K562 (cell line): ENCODE measurements at regions not wholly inside any gene's neighbourhood (a gene's known extent, or its start where the extent isn't known, plus 50 kb on each side); places are given as distances from the start of the nearest gene placed in this dataset.

Experiments used
- BRD4 ChIP-seq: fragments of 200-600 bp; sonication (generic); IDR thresholded peaks from 2 replicates; pipeline ENCODE4 v1.6.1; 2017; ENCODE audit warnings: inconsistent platforms
- MAFG ChIP-seq: fragments of 450-650 bp; conservative IDR thresholded peaks from 2 replicates; pipeline ENCODE4 v1.6.1; 2016; ENCODE audit warnings: missing genetic modification characterization, missing compliant biosample characterization
- RCOR1 ChIP-seq, 2 experiments: IDR thresholded peaks; 2 replicates each; pipeline ENCODE4 v1.6.1; 2012; ENCODE audit warnings: low read depth in 2 of 2, low read length in 2 of 2, borderline replicate concordance in 1 of 2, improper control_type of control experiment in 1 of 2
- TF ChIP-seq, protein P1 (sequence below), 2 experiments: fragments of 450-650 bp in 1 of 2; sonication (generic) in 1 of 2; formaldehyde crosslinking in 1 of 2; IDR thresholded peaks; 2 replicates each; pipeline versions ENCODE4 v1.7.1 to v1.9.0; 2016 to 2022; ENCODE audit warnings: inconsistent platforms in 1 of 2, mild to moderate bottlenecking in 1 of 2, missing genetic modification reagents in 1 of 2
- TF ChIP-seq, protein P2 (sequence below): fragments of 250-450 bp; sonication (Bioruptor Pico); IDR thresholded peaks from 2 replicates; pipeline ENCODE4 v1.5.0; 2021
- TF ChIP-seq, protein P3 (sequence below): sonication (generic); formaldehyde crosslinking; IDR thresholded peaks from 2 replicates; pipeline ENCODE4 v1.8.1; 2023; ENCODE audit warnings: missing genetic modification reagents, mild to moderate bottlenecking, borderline replicate concordance
- TF ChIP-seq, protein P4 (sequence below): fragments of 450-650 bp; IDR thresholded peaks from 2 replicates; pipeline ENCODE4 v1.6.1; 2016; ENCODE audit warnings: missing biosample characterization, missing genetic modification characterization

DNA sequence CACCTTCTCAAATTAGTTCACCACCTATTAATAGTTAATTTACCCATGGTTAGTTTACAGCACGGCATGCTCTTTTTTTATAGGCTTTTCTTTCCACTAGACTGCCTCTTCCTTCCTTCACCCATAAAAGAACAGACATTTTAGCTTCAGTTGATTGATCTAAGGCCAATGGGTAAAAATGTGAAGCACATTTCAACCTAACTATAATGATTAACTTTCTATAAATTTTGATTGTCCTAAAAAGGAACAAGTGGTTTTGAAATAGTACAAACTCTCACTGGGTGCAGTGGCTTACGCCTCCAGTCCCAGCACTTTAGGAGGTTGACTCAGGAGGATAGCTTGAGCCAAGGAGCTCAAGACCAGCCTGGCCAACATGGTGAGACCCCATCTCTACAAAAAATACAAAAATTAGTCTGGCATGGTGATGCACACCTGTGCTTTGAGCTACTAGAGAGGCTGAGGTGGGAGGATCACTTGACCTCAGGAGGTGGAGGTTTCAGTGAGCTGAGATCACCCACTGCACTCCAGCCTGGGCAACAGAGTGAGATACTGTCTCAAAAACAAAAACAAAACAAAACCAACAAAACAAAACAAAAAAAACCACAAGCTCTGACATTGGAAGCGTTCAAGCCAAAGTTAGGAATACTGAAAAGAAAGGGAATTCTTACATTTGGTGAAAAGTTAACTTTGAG, 89.9 kb upstream of the FAT1 start (continued):
- TF ChIP-seq, protein P1, sequence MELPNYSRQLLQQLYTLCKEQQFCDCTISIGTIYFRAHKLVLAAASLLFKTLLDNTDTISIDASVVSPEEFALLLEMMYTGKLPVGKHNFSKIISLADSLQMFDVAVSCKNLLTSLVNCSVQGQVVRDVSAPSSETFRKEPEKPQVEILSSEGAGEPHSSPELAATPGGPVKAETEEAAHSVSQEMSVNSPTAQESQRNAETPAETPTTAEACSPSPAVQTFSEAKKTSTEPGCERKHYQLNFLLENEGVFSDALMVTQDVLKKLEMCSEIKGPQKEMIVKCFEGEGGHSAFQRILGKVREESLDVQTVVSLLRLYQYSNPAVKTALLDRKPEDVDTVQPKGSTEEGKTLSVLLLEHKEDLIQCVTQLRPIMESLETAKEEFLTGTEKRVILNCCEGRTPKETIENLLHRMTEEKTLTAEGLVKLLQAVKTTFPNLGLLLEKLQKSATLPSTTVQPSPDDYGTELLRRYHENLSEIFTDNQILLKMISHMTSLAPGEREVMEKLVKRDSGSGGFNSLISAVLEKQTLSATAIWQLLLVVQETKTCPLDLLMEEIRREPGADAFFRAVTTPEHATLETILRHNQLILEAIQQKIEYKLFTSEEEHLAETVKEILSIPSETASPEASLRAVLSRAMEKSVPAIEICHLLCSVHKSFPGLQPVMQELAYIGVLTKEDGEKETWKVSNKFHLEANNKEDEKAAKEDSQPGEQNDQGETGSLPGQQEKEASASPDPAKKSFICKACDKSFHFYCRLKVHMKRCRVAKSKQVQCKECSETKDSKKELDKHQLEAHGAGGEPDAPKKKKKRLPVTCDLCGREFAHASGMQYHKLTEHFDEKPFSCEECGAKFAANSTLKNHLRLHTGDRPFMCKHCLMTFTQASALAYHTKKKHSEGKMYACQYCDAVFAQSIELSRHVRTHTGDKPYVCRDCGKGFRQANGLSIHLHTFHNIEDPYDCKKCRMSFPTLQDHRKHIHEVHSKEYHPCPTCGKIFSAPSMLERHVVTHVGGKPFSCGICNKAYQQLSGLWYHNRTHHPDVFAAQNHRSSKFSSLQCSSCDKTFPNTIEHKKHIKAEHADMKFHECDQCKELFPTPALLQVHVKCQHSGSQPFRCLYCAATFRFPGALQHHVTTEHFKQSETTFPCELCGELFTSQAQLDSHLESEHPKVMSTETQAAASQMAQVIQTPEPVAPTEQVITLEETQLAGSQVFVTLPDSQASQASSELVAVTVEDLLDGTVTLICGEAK (IDR thresholded peaks at IDR 0.05), result no peak
- TF ChIP-seq, protein P1 (CRISPR knock-in tag; IDR thresholded peaks at IDR 0.05), result no peak
- TF ChIP-seq MAFG (tag) (no peak), BRD4 (no peak), RCOR1 (IDR thresholded peaks at IDR 0.05; ENCODE audit: borderline replicate concordance in 1 of 2, low read depth in 2 of 2, low read length in 2 of 2) (no peak)
- TF ChIP-seq, protein P2, sequence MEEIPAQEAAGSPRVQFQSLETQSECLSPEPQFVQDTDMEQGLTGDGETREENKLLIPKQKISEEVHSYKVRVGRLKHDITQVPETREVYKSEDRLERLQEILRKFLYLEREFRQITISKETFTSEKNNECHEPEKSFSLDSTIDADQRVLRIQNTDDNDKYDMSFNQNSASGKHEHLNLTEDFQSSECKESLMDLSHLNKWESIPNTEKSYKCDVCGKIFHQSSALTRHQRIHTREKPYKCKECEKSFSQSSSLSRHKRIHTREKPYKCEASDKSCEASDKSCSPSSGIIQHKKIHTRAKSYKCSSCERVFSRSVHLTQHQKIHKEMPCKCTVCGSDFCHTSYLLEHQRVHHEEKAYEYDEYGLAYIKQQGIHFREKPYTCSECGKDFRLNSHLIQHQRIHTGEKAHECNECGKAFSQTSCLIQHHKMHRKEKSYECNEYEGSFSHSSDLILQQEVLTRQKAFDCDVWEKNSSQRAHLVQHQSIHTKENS (CRISPR knock-in tag), result no peak
- TF ChIP-seq, protein P3, sequence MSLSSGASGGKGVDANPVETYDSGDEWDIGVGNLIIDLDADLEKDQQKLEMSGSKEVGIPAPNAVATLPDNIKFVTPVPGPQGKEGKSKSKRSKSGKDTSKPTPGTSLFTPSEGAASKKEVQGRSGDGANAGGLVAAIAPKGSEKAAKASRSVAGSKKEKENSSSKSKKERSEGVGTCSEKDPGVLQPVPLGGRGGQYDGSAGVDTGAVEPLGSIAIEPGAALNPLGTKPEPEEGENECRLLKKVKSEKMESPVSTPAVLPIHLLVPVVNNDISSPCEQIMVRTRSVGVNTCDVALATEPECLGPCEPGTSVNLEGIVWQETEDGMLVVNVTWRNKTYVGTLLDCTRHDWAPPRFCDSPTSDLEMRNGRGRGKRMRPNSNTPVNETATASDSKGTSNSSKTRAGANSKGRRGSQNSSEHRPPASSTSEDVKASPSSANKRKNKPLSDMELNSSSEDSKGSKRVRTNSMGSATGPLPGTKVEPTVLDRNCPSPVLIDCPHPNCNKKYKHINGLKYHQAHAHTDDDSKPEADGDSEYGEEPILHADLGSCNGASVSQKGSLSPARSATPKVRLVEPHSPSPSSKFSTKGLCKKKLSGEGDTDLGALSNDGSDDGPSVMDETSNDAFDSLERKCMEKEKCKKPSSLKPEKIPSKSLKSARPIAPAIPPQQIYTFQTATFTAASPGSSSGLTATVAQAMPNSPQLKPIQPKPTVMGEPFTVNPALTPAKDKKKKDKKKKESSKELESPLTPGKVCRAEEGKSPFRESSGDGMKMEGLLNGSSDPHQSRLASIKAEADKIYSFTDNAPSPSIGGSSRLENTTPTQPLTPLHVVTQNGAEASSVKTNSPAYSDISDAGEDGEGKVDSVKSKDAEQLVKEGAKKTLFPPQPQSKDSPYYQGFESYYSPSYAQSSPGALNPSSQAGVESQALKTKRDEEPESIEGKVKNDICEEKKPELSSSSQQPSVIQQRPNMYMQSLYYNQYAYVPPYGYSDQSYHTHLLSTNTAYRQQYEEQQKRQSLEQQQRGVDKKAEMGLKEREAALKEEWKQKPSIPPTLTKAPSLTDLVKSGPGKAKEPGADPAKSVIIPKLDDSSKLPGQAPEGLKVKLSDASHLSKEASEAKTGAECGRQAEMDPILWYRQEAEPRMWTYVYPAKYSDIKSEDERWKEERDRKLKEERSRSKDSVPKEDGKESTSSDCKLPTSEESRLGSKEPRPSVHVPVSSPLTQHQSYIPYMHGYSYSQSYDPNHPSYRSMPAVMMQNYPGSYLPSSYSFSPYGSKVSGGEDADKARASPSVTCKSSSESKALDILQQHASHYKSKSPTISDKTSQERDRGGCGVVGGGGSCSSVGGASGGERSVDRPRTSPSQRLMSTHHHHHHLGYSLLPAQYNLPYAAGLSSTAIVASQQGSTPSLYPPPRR (CRISPR knock-in tag), result no peak
- TF ChIP-seq, protein P4, sequence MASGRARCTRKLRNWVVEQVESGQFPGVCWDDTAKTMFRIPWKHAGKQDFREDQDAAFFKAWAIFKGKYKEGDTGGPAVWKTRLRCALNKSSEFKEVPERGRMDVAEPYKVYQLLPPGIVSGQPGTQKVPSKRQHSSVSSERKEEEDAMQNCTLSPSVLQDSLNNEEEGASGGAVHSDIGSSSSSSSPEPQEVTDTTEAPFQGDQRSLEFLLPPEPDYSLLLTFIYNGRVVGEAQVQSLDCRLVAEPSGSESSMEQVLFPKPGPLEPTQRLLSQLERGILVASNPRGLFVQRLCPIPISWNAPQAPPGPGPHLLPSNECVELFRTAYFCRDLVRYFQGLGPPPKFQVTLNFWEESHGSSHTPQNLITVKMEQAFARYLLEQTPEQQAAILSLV (tag), result no peak
